GM18907 (cell line): ENCODE measurements at regions not wholly inside any gene's neighbourhood (a gene's known extent, or its start where the extent isn't known, plus 50 kb on each side); places are given as distances from the start of the nearest gene placed in this dataset.
A peak's percentile ranks its signal among the peaks of the same experiment; 100 is the strongest.
"Not testable (repeated sequence)": the region's sequence is repeated elsewhere in the genome, so short reads cannot be mapped to it uniquely, and the experiment has no call there.

Source experiments
- ATAC-seq: cut with Tn5 transposase; IDR thresholded peaks from one replicate; pipeline ENCODE4 v1.9.1; 2021; ENCODE audit warnings: mild to moderate bottlenecking, moderate library complexity; ENCODE audit not compliant: unreplicated experiment

DNA sequence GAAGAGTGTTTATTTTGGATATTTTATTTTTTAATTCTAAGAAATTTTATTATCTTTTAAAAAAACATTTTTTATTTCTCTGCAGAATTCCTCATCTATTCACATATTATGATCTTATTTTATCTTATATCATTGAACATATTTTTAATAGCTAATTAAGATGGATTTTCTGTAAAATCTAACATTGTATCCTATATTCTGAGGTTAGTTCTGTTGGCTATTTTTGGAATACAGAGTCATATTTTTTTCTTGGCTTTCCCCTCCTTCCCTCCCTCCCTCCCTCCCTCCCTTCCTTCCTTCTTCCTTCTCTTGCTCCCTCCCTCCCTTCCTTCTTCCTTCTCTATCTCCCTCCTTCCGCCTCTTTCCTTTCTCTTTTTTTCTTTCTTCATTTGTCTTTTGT, 2326.6 kb upstream of the RAG2 start:
- ATAC-seq: no peak

DNA sequence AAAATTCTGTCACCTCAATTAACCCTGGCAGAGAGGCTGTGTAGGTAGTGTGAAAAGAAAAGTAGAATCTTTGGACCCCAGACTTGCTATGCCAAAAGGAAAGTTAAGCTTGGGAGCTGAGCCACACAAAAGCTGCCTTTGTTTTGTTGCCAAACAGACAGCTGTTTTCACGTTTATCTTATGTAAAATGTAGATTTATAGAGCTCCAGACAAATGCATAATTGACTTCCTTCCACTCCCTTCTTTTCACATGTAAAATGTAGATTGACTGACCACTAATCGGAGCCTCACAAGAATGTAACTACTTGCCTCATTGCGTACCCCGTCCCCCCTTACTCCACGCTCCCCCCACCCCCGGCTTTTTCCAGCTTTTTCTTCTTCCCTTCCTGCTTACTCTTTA, 2302.2 kb upstream of the RAG2 start:
- no peak for ATAC-seq

GRCh38 chr11:38894201-38894600, 2296.2 kb upstream of the RAG2 start:
- ATAC-seq: not testable (repeated sequence)

- no peak for ATAC-seq
Measured at GRCh38 chr11:38884145-38884865, 2286.3 kb upstream of the RAG2 start.

GRCh38 chr11:38867338-38867737, 2269.3 kb upstream of the RAG2 start:
- no peak for ATAC-seq

- no peak for ATAC-seq
Measured at GRCh38 chr11:38865922-38866321, 2267.9 kb upstream of the RAG2 start.

DNA sequence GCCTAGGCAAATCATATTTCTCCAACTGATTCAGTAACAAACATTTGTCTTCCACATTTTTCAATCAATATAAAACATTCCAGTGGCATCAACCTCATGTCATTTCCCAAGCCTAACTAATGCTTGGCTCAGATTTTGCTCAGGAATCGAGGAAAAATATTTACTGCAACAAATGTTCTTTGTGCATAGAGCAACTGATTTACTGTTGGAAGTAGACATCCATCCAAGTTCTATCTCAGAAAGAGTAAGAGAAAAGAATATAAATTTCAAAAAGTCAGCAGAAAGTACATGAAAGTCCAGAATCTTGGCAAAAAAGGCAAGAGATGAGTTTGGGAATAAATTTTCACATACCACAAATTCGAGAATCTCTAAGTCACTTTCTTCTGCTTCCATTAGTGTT, 2245.0 kb upstream of the RAG2 start:
- no peak for ATAC-seq

- no peak for ATAC-seq
Measured at GRCh38 chr11:38839071-38839470, 2241.0 kb upstream of the RAG2 start.

- ATAC-seq: no peak
Measured at GRCh38 chr11:38835966-38836365, 2237.9 kb upstream of the RAG2 start.

GRCh38 chr11:38824573-38824972, 2226.5 kb upstream of the RAG2 start:
- ATAC-seq: no peak

DNA sequence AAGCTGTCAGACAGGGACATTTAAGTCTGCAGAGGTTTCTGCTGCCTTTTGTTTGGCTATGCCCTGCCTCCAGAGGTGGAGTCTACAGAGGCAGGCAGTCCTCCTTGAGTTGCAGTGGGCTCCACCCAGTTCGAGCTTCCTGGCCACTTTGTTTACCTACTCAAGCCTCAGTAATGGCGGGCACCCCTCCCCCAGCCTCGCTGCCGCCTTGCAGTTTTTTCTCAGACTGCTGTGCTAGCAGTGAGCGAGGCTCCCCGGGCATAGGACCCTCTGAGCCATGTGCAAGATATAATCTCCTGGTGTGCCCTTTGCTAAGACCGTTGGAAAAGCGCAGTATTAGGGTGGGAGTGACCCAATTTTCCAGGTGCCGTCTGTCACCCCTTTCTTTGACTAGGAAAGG, 2223.8 kb upstream of the RAG2 start:
- not testable (repeated sequence) for ATAC-seq

DNA sequence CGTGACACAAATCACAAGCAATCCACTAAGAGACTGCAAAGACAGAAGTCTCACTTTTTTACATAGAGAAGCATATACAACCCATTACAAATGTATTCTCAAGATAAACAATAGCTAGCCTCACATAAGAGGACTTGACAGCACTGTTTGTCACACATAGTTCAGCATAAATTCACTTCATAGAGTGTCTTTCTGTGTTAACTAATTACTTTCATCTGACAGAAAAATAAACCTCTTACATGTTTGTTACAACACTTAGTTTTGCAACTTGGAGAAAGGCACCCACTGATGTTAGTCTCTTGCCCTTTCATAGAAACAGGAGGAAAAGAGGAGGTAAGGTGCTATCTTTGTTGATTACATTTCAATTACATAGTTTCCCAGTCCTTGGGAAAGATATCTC, 2221.9 kb upstream of the RAG2 start:
- no peak for ATAC-seq

DNA sequence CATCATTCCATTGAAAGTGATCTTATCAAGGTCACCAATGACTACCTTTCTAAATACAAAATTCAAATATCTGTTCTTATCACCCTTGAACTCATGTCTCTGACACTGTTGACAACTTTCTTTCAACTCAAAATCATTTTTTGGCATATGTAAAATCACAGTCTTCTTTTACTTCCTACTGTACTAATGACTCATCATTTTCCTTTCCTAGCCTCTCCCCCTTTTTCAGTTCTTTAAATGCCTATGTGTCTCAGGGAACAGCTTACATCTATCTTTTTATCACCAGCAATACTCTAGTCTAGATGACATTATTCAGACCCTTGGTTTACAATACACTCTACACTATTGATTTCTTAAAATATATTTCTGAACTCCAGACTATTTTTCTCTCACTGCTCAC, 2220.7 kb upstream of the RAG2 start:
- ATAC-seq: no peak

- ATAC-seq: no peak
Measured at GRCh38 chr11:38814670-38815069, 2216.6 kb upstream of the RAG2 start.

GRCh38 chr11:38809521-38809920, 2211.5 kb upstream of the RAG2 start:
- no peak for ATAC-seq

- no peak for ATAC-seq
Measured at GRCh38 chr11:38796281-38796680, 2198.2 kb upstream of the RAG2 start.

GRCh38 chr11:38795027-38795426, 2197.0 kb upstream of the RAG2 start:
- no peak for ATAC-seq

- ATAC-seq: peak; percentile 86
Measured at GRCh38 chr11:38791346-38791961, 2193.4 kb upstream of the RAG2 start.

- no peak for ATAC-seq
Measured at GRCh38 chr11:38788561-38788960, 2190.5 kb upstream of the RAG2 start.

GRCh38 chr11:38784164-38784563, 2186.1 kb upstream of the RAG2 start:
- ATAC-seq: no peak

GRCh38 chr11:38766796-38767195, 2168.8 kb upstream of the RAG2 start:
- no peak for ATAC-seq

GRCh38 chr11:38759394-38759793, 2161.4 kb upstream of the RAG2 start:
- no peak for ATAC-seq

GRCh38 chr11:38756537-38756936, 2158.5 kb upstream of the RAG2 start:
- ATAC-seq: no peak
